OCI-LY3 (cell line): ENCODE measurements at regions not wholly inside any gene's neighbourhood (a gene's known extent, or its start where the extent isn't known, plus 50 kb on each side); places are given as distances from the start of the nearest gene placed in this dataset.

Experiments
- EZH2phosphoT487 ChIP-seq: fragments of 200-600 bp; shearing (Covaris generic); IDR thresholded peaks from 2 replicates; pipeline ENCODE4 v1.6.1; 2018; ENCODE audit warnings: antibody characterized with exemption, mixed run types, low read depth
- TF ChIP-seq, protein P1 (sequence below): fragments of 200-600, 300-600 bp; sonication (generic); IDR thresholded peaks from 2 replicates; pipeline ENCODE4 v1.5.1; 2014; ENCODE audit warnings: antibody characterized with exemption, low read length, low read depth

DNA sequence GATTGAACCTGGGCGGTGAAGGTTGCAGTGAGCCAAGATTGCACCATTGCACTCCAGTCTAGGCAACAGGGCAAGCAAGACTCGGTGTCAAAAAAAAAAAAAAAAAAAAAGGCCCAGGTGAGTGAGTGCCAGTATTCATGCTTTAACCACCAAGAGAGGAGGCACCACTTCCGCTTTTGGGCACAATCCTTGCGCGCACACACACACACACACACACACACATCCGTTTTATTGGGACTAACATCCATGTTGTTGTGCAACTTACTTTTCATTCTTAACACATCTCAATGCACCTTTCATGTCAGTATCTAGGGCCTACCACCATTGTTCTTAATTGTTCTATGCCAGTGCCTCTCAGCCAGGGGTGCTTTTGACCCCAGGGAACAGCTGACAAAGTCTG is 263.0 kb downstream of the CDC5L start:
- TF ChIP-seq, protein P1, sequence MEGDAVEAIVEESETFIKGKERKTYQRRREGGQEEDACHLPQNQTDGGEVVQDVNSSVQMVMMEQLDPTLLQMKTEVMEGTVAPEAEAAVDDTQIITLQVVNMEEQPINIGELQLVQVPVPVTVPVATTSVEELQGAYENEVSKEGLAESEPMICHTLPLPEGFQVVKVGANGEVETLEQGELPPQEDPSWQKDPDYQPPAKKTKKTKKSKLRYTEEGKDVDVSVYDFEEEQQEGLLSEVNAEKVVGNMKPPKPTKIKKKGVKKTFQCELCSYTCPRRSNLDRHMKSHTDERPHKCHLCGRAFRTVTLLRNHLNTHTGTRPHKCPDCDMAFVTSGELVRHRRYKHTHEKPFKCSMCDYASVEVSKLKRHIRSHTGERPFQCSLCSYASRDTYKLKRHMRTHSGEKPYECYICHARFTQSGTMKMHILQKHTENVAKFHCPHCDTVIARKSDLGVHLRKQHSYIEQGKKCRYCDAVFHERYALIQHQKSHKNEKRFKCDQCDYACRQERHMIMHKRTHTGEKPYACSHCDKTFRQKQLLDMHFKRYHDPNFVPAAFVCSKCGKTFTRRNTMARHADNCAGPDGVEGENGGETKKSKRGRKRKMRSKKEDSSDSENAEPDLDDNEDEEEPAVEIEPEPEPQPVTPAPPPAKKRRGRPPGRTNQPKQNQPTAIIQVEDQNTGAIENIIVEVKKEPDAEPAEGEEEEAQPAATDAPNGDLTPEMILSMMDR, result no peak
- no peak for TF ChIP-seq EZH2phosphoT487
